Anterior cingulate cortex (tissue), 58 donors: ENCODE measurements at regions not wholly inside any gene's neighbourhood (a gene's known extent, or its start where the extent isn't known, plus 50 kb on each side); places are given as distances from the start of the nearest gene placed in this dataset.

ENCODE experiments used
- DNase-seq, 58 donors: peaks; one replicate each; lab custom pipeline; 2025; lab: John Stamatoyannopoulos, UW

DNA sequence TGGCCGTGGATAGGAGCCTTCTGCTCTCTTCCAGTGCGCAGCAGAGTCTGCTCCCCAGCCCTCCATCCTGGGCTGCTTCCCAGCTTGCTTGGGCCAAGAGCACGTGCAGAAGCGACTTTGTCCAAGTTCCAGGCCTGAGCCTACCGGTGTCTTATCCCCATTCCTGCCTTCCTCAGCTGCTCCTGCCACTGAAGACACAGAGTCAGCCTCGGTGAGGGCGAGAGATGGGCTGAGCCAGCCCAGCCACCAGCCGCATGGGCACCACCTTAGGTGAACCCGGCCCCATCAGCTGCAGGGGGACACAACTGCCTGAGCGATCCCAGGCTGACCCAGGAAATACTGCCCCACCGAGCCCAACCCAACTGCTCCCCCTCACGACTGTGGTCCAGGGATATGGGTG lies 847.8 kb downstream of the TBC1D22A start:
- DNase-seq = no peak

DNA sequence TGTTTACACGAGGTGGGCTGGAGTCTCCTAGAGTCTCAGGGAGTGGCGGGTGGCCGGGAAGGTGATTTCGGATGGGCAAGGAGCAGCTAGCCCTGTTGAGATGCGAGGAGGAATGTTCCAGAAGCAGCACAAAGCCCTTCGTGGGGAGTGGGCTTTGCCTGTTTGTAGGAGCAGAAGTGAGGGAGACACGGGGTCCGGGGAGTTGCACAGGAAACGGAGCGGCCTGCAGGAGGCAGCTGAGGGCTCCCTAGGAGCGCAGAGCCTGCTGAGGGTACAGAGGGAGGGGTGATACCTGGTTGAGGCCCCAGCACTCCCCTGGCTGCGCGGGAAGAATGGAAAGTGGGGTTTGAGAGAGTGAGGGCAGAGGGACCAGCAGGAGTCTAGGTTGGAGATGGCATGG lies 847.2 kb downstream of the TBC1D22A start:
- no peak for DNase-seq

DNA sequence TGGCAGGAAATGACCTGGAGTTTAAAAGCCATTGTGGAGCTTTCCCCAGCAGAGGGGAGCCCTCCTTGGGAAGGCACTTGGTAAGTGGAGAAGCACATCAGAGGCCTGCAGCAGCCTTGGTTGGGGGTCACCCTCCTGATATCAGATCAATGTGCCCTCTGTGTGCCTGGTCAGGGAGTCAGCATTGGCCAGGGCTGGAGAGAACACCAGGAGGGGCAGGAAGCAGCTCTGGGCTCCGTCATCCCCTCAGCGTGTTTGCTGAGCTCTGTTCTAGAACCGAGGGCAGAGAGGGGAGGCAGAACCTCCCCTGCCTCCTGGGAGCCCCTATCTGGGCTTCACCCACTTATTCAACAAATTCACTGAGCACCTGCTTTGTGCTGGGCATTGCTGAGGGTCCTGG lies 846.0 kb downstream of the TBC1D22A start:
- DNase-seq = no peak

DNA sequence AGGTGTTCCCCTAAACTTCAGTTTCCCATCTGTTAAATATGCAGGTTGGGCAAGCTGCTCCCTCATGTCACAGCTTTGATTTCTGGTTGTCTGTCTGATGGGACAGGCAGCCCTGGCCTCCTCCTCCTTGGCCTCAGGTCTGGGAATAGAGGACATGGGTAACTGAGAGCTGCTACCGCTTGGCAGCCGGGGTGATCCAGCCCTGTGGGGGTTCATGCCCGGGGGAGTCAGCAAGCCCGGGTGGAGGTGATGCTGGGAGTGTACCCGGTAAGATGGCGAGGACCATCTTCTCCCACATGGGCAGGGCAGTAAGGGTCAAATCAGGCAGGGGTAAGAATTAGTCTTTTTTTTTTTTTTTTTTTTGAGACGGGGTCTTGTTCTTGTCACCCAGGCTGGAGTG lies 845.0 kb downstream of the TBC1D22A start:
- DNase-seq = no peak

DNA sequence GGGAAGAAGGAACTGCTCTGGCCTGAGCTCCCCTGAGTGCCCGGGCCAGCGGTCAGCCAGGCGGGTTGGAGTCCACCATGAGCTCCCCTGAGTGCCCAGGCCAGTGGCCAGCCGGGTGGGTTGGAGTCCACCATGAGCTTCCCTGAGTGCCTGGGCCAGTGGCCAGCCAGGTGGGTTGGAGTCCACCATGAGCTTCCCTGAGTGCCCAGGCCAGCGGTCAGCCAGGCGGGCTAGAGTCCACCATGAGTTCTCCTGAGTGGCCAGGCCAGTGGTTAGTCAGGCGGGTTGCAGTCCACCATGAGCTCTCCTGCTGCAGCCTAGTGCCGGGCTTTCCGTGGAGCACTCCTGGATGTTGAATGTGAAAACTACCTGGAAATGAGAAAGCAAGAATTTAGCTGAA lies 844.0 kb downstream of the TBC1D22A start:
- DNase-seq = no peak

DNA sequence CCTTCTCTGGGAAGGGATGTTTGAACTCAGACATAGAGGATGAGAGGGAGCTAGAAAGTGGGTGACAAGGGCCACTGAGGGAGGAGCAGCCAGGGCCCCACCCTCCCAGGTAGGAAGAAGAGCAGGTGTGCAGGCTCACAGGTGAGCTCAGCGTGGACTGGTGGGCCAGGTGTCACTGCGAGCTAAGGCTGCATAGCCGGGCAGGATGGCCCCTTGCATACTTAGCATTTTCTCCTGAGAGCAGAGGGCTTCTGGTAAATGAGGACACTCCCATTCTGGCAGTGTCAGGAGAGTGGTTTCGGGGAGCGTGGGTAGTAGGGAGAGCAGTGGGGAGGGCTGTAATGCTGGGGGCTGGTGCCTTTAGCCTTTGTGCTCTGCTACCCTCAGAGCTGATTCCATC lies 843.4 kb downstream of the TBC1D22A start:
- no peak for DNase-seq

DNA sequence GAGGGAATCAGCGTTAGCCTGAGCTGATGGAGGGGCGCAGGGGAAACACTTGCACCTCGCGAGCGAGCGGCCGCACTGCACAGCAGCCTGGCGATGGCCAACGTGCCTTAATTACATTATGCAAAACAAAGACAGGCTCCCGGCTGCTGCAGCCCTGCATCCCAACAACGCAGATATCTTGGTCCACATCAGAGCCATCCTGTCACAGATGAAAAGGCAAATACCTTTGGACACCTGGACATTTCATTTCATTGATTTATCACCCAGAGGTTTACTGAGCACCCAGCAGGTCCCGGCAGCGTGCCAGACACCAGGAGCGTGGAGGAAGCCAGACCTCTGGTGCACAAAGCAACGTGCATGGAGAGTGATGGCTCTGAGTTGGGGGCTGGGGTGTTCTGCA lies 843.0 kb downstream of the TBC1D22A start:
- no peak for DNase-seq

DNA sequence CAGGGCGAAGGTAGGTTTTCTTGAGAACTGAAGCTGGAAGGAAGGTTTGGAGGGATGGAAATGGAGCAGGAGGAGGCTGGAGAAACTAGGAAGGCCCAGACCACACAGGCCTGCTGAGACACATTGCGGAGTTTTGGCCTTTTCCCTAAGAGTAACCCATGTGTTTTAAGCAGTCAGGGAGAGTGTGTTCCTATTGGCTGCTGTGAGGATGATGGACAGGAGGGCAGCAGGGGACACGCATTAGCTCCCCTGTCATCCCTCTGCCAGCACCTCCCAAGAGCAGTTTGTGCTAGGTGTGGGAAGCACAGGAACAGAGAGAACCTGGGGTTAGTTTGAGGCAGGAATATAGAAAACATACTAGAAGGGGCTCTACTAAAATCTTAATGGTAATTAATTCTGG lies 842.1 kb downstream of the TBC1D22A start:
- no peak for DNase-seq

DNA sequence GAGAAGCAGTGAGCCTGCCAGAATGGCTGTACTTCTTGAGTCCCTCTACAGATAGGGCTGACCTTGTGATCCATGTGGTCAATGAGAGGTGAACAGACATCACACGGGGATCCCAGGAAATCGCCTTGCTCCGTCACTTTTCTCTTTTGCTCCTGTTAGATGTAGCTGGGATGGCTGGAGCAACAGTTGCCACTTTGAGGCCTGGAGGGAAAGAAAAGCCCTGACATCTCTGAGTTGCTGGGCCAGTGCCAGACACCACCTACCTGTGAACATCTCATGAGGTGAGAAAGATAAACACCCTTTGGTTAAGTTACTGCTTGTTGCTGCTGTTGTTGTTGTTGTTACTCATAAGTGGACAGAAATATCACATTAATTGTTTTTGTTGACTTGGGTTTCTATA lies 840.3 kb downstream of the TBC1D22A start:
- no peak for DNase-seq

DNA sequence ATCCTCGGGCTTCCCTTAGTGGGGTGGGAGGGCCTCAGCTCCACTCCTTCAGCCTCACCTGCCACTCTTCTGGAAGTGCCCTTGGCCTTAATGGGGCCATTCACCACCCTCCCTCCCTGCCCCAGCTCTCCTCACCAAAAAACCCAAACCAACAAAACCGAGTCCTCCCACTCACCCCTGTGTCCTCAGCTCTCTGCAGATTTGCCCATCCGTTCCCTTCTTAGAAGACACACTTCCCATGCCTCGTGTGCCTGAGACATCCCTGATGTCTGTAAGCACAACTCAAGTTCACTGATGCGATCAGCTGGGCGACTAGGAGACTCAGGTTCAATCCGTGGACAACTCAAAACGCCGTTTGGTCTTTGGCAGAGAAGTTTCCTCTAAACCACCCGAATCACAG lies 839.2 kb downstream of the TBC1D22A start:
- no peak for DNase-seq

DNA sequence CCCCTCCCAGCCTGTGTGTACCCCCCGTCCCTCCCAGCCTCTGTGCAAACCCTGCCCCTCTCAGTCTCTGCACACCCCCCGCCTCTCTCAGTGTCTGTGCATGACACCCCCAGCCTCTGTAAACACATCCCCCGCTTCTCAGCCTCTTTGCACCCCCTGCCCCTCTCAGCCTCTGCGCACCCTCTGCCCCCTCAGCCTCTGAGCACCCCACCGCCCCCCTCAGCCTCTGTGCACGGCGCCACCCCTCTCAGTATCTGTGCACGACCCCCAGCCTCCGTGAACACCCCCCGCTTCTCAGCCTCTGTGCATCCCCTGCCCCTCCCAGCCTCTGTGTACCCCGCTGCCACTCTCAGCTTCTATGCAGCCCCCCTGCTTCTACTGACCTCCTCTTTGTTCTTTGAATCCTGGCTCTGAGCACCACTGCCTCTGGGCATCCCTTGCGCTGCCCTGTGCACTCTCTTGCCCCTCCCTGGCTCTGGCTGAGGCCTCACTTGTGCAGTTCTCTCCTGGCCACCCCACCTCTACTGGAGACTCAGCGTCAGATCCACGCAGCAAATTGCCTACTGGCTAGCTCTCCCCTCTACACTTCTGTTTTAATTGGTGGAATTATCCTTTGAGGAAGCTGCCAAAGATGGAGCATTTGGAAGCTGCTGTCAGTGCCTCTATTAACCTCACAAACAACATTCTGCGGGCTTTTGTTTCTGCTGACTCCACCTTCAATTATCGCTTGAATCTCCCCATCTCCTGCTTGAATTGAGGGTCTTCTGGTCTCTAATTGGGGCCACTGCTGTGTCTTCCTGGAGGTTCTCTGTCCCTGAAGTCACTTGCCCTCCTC lies 838.6 kb downstream of the TBC1D22A start:
- no peak for DNase-seq

DNA sequence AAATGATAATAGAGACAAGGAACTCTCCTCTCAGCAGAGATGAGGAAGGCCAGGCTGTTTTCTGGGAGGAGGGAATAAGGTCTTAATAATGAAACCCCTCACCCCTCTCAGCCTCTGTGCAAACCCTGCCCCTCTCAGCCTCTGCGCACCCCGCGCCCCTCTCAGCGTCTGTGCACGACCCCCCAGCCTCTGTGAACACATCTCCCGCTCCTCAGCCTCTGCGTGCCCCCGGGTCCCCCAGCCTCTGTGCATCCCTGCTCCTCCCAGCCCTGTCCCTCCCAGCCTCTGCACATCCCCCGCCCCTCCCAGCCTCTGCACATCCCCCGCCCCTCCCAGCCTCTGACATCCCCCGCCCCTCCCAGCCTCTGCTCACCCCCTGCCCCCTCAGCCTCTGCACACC lies 837.8 kb downstream of the TBC1D22A start:
- DNase-seq = no peak

DNA sequence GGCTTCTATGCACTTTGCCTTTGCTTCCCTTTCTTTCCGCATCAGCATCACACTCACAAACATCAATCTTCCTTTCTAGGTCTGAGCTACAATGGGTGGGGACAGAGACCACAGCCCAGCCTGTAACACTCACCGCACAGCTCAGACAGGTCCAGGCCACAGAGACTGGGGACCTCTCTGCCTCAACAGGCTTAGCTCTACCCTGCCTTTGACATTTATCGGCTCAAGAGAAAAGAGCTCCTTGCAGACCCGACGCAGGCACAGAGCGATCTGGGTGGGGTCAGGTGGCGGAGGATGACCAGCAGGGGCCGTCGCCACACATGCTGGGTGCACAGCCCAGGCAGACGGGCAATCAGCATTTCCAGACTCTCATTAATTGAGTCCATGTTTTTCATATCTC lies 837.3 kb downstream of the TBC1D22A start:
- no peak for DNase-seq

DNA sequence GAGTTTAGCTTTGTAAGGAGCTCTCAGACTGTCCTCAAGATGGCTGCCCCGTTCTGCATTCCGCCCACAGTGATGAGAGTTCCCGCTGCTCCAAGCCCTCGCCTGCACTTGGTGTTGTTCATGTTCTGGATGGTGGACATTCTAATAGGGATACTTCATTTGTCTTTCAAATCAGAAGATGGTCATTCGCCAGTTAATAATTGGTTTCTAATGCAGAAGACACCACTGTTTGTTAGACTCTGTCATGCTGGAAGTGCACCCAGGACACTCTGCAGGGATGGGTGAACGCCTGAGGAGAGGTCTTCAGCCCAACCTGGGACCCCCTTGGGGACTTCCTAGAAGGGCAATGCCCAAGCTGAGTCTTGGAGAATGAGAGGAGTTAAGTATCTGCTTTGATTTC lies 836.4 kb downstream of the TBC1D22A start:
- no peak for DNase-seq

DNA sequence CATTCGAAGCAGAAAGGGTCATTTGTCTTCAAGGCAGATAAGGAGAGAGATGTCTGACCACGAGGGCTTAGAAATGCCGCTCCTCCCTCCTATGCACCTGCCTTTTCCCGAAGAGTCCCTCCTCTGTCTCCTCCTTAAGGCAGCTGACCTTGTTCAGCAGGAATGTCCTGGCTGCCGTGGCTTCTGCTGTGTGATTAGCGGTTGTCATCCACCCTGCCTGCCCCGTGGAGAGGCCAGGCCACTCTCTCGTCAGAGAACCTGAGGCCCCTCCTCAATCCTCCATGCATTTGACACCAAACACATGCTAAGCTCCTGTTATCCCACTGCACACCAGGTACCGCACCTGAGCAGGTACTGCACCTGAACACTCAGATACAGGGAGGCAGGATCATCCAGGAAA lies 834.6 kb downstream of the TBC1D22A start:
- no peak for DNase-seq

DNA sequence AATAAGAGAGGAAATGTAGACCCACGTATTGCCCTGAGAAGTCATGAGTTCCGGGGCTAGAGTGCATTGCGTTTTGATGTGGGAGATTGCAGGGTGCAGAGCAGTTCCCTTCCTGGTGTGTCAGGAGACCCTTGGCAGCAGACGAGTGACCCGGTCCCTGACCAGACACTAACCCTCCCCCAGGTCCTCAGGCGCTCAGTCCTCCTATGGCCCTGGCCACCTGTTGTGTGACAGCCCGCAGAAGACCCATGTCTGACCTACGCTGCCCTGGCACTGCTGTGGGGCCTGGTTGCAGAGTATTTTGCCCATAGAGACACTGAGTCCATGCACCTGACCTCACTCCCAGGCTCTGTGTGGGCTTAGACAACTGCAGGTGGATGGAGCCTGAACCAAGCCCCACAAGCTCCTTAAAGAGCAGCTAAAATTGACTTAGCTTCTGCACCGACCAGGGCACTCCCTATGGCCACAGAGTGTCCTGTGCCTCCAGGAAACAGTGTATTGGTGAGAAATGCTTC lies 833.8 kb downstream of the TBC1D22A start:
- no peak for DNase-seq

DNA sequence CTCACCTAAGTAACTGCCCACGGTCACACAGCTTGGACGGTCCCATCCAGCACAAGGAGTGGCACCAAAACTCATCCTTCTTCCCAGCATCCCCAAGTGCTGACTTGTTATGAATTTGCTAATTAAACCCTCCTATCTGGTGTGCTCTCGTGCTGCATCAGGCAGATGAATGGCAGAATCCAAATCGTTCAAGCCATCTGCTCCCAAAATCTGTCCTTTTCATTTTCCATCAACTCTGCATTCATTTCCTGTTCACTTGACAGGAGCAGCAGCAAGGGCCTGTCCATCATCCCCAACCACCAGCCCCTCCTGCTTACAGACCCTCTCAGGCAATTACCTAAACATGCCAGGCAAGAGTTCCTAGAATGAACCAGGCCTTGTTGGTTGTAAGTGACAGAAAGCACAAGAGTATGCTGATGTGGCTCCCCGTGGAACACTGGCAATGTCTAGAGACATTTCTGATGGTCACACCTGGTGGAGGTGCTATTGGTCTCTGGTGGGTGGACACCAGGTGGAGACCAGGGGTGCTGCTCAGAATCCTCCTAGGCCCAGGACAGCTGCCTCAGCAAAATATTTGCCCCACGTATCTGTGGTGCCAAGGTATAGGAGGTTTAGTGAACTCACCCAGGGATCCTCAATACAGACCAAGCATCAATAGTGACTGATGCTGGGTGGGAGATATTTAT lies 832.5 kb downstream of the TBC1D22A start:
- DNase-seq = no peak

DNA sequence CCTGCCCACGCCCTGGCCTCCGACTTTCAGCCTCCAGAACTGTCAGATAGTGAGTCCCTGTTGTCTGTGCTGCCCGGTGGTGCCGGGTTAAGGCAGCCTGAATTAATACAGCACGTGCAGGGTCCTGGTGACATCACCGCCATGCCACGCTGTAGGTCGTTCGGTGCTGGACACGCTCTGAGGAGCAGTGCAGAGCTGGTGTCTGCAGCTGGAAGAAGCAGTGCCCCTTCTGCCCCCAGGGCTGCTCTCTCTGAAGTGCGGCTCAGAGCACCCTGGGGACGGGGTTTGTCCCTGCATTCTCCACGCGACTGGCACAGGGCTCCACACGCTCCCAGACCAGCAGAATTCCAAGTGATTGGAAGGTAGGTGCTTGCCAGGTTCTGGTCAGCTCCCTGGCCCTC lies 831.5 kb downstream of the TBC1D22A start:
- no peak for DNase-seq

DNA sequence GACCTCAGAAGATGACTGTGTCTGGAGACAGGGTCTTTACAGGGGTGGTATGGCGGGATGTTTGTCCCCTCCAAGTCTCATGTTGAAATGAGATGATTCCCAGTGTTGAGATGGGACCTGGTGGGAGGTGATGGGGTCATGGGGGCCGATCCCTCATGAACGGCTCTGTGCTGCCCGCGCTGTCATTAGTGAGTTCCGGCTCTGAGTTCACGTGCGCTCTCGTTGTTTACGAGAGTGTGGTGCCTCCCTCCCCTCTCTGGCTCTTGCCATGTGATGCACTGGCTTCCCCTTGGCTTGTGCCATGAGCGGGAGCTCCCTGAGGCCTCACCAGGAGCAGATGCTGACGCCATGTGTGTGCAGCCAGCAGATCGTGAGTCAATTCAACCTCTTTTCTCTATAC lies 830.8 kb downstream of the TBC1D22A start:
- DNase-seq = no peak

DNA sequence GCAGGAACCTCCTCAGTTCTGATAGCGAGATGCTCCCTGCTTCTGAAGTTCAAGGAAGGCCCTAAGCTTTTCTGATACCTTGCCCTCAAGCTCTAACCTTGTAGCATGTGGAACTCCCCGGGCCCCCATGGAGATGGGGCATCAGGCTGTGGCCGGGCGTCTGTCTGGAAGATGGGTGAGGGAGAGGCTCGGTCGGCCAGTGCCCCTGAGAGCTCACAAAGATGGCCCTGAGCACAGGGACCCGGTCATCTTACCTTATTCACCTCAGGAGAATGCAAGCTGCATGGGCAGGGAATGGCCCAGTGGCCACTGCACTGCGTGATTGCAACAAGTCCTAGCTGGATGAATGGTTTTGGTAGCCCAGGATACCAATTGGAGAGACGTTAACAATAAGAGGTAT lies 830.3 kb downstream of the TBC1D22A start:
- DNase-seq = no peak

DNA sequence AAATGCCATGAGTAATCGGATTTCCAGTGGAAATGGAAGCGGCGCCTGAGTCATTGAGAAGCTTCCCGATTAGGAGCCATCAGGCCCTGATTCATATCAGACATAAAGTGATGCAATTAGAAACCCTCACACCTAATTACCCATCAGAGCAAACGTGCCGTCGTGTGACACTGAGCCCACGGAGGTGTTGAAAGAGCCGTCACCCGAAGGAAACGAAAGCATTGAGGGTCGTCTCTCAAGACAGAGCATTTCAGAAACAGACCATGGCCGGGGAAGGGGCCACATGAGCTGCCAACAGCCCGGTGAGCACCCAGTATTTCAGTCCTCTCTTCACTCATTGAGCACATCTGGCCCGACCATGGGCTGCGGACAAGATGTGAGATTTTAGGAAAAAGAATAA lies 829.3 kb downstream of the TBC1D22A start:
- no peak for DNase-seq

DNA sequence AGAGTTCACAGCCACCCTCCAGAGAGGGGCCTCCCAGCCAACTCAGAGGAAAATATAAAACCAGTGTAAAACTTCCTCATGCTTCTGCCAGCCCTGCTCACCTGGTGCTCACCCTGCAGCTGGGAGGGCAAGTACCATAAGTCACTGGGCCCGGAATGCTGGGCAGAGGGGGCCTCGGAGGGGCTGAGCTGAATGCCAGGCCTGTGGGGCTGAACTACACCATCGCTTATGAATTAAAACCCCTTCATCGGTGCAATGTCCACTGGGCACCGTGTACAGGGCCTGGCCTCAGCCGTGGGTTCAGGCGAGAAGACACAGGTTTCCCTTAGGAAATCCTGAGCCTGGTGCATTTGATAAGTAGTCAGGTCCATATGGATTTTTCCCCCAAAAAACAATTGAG lies 828.6 kb downstream of the TBC1D22A start:
- no peak for DNase-seq
